ENCODE measurements at regions not wholly inside any gene's neighbourhood (a gene's known extent, or its start where the extent isn't known, plus 50 kb on each side); places are given as distances from the start of the nearest gene placed in this dataset.

- TF ChIP-seq CTCF (conservative IDR thresholded peaks at IDR 0.05; ENCODE audit: low read depth, low read length) (no peak), EZH2 (IDR thresholded peaks at IDR 0.05; ENCODE audit: low read length, unreplicated experiment) (no peak)
Measured at GRCh38 chr3:86229086-86229774, 761.7 kb downstream of the VGLL3 start.
